ENCODE measurements at regions not wholly inside any gene's neighbourhood (a gene's known extent, or its start where the extent isn't known, plus 50 kb on each side); places are given as distances from the start of the nearest gene placed in this dataset.
"Not testable (repeated sequence)": the region's sequence is repeated elsewhere in the genome, so short reads cannot be mapped to it uniquely, and the experiment has no call there.

DNA sequence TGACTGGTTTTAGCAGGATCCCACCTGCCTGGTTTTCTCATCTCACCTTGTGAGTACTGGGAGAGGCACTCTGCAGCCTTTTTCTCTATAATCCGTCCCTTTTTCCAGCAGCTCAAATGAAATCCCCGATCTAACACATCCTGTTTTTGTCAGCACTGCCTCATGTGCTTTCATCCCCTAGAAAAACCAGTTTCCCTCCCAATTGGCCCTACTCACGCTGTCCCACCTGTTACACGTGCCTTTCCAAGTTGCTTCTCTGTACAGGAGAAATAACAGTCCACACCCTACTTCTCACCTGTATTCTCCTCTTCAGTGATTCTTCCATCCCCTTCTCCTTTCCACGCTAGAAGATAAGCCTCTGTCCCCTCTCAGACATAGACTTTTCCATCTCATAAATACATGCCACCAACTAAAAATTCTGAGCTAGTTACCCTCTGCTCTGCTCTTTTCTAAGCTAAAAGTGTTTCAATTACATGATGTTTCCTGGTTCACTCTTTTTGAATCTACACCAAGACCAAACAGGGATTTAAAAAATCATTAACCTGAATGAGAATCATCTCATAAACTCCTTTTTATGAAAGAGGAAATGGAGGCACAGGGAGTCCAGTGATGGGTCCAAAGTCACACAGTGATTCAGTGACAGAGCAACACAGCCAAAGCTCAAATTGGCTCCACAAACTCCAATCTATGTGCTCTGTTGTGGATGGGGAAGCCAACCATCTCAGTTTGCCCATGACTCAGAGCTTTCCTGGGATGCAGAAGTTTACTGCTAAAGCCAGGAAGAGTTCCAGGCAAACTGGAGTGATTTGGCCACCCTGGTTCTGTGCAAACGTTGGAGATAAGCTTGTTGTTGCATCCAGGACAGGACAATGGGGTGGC lies 240.0 kb upstream of the TMEM132C start:
- intact Hi-C loops (cut with micrococcal nuclease) = no loop called here
- DNase-seq (no peak), ATAC-seq (no peak)

DNA sequence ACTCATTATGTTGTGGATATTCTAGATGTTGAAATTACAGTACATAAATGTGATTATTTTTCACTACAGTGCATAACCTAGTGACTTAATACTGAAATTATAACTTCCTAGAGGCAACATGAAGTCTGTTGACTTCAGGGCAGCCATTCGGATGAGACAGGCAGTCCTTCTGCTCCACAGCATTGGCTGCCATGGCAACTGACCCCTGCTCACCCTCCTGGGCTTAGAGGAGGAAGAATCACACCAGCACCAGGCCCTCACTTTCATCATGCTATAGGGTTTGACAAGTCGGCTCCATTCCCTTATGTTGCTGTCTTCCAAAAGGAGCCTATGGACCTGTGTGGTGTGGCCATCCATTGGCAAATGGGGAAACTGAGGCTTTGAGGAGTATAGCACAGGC lies 233.5 kb upstream of the TMEM132C start:
- intact Hi-C loops (cut with micrococcal nuclease) = no loop called here
- ATAC-seq (no peak), DNase-seq (no peak)

DNA sequence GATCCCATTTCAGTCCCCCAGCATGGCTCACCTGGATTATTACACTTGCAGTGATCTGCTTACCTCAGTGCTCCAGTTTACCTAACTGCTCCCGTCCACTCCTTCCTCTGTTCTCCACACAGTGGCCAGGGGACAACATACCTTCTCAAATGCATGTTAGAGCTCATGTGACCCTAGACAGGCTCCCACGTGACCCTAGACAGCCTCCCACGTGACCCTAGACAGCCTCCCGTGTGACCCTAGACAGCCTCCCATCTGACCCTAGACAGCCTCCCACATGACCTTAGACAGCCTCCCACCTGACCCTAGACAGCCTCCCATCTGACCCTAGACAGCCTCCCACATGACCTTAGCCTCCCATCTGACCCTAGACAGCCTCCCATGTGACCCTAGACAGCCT lies 226.0 kb upstream of the TMEM132C start:
- DNase-seq (no peak), ATAC-seq (no peak)
- intact Hi-C loops (cut with micrococcal nuclease) = no loop called here

DNA sequence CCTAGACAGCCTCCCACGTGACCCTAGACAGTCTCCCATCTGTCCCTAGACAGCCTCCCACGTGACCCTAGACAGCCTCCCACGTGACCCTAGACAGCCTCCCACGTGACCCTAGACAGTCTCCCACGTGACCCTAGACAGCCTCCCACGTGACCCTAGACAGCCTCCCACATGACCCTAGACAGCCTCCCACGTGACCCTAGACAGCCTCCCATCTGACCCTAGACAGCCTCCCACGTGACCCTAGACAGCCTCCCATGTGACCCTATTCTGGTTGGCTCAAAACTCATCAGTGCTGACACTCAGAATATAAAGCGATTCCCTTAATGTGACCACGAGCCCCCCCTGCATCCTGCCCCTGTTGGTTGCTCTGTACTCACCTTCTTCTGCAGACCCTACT lies 224.7 kb upstream of the TMEM132C start:
- intact Hi-C loops (cut with micrococcal nuclease); DNase-seq; ATAC-seq: not testable (repeated sequence)

DNA sequence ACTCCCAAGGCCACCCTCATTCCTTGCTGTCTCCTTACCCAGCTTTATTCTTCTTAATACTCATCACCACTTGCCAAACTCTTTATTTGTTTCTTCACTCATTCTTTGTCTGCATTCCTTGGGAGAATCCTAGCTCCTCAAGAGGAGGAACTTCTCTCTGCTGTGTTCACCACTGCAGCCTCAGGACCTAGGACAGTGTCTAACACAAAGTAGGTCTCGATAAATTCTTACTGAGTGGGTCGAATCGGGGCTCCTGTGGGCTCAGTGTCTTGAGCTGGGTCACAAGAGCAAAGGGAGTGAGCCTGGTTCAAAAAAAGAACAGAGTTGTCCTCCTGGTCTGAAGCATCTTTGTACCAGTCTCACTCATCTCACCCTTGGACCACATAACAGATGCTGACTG lies 224.1 kb upstream of the TMEM132C start:
- no peak for ATAC-seq
- intact Hi-C loops (cut with micrococcal nuclease) = no loop called here
- no peak for DNase-seq

DNA sequence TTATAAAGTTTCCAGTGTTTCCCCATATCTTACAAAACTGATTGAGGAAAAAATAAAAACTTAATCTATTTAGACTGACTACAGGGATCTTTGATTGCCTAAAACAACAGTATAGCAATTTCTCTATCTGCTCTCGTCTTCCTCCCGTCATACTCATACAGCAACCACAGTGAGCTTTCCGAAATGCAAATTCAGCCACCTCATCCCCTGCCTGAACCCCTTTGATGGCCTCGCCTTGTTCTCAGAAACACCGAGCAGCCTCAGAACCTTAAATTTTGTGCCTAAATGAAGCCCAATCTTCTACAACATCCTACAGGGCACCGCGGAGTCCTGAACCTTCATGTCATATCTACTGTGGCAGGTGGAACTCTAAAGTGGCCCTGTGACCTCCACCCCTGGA lies 223.7 kb upstream of the TMEM132C start:
- ATAC-seq (no peak), DNase-seq (no peak)
- intact Hi-C loops (cut with micrococcal nuclease) = no loop called here

DNA sequence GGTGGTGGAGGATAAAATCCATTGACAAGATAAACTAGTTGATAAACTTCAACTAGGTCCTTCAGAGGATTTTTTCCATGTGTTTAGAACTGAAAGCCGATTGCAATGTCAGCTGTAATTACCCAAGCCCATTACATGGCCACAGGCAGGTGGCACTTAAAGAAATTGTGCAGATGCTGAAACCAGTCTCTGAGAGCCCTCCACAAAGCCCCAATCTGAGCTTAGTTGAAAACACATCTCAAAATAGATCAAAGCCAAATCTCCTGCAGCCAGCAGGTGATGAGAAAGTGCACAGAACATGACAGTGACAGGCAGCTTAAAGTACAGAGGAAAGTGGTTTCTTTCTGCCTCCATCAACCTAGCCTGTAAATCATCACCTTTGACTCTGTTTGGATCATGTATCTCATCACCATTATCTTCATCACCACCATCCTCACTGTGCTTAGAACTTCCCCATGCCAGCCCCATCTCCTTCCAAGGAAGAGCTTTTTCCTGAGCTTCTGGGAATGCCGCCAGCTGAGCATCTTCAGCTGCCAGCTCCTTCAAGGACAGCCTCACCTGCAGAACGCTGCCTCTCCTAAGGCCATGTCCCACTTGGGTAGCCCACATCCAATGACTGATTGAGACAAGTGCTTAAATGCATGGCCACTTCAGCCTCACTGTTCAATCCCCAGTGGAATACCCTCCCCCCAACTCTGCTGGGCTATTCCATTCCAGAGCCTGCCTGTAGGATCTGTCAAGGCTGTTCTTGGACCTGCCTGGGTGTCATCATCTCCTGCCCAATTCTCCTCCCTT lies 219.5 kb upstream of the TMEM132C start:
- DNase-seq (no peak), ATAC-seq (no peak)
- intact Hi-C loops (cut with micrococcal nuclease) = no loop called here

DNA sequence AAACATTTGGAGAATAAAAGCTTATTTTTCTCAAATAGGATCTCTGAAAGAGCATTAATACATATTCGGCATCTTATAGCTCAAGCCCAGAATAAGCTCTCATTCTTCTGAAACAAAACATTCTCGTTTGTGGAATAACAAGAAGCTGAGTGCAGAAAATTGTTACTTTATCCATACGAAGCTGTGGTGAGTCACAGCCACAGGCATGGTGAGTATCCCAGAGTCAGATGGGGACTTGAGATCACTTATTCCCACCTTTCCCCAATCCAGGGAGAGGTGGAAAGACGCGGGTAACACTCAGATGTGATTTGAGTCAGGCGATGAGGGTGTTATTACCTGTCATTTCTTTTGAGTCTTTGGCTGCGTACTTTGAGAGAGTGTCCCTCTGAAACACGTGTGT lies 214.6 kb upstream of the TMEM132C start:
- intact Hi-C loops (cut with micrococcal nuclease) = no loop called here
- DNase-seq (no peak), ATAC-seq (no peak)

DNA sequence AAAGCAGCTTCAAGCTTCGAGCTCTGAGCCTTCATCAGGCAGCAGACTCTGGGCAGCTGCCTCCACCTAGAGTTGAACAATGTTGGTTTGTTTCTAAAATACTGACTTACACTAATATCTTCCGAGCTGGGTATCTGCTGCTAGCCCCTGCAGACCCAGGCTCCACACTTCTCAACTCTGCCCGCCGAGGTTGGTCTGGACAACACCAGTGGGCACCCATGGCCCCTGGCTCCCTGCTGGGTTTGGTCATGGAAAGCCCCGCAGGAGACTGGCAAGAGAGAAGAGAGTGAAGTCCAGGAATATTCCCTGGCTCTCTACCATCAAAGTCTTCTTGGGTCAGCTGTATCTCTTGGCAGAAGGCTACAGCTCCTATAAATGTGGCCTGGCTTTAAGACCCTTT lies 214.2 kb upstream of the TMEM132C start:
- DNase-seq (no peak), ATAC-seq (no peak)
- intact Hi-C loops (cut with micrococcal nuclease) = no loop called here

DNA sequence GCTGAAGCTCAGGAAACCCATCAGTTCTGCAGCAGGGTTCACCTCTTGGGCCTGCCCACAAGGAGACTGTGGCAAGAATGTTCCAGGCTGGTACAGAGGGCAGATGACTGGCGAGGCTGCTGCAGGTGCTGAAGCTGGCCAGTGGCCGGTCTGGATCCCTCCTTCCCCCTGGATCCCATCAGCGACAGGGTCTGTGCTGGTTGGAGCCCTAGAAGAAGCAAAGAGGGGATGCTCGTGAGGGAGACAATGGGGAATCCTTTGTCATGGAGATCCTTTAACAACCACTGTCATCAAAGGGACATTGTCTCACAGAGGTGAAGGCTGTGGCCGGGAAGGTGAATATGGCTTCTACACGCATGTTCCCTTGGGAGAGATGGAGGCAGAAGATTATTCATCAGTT lies 211.4 kb upstream of the TMEM132C start:
- no peak for DNase-seq
- intact Hi-C loops (cut with micrococcal nuclease) = no loop called here

DNA sequence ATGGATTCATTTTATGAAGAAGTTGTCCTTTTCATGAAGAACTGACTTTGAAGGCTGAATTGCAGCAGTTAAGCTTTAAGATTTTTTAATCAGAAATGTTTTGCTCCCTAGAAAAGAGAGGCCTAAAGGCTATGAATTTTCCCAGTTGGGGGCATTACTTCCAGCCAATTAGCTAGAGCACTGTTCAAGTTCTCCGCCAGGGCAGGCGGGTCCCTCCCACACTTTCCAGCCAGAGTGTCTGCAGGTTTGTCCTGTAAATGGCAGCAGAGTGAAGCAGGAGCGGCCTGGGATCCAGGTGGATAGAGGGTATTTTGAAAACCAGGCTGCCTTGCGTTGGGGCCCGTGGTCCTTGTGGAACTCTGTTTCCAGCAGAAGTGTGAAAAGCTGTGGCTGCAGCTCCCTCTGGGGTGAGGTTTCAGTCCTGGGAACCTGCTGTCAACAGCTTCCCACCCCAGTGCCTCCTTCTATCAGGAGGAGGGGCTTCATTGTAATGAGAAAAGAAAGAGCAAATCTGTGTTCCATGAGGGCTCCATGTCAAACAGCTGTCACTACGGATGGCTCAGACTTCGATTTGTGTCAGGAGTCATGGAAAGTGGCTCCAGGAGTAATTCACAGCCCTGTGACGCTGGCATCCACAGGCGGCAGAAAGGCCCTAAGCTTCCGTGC lies 210.7 kb upstream of the TMEM132C start:
- intact Hi-C loops (cut with micrococcal nuclease) = no loop called here
- no peak for ATAC-seq

More for the DNA sequence above, 211.4 kb upstream of the TMEM132C start:
- ATAC-seq = no peak

DNA sequence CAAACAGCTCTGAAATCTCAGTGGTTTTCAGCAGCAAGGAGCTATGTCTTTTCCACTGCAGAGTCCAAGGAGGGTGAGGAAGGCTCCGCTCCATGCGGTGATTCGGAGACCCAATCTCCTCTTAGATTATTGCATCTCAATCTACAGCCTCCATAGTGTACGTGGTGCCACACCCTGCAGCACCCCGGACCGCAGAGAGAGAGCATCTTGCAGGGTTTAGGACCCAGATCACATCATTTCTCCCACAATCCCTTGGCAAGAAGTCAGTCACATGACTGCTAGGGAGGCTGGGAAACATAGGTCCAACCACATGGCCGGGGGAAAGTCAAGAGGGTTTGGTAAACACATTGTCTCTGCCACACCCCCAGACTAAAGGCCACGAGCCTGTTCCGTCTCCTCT lies 209.4 kb upstream of the TMEM132C start:
- no peak for ATAC-seq
- DNase-seq = no peak
- intact Hi-C loops (cut with micrococcal nuclease) = no loop called here

More for the DNA sequence above, 210.7 kb upstream of the TMEM132C start:
- no peak for DNase-seq

DNA sequence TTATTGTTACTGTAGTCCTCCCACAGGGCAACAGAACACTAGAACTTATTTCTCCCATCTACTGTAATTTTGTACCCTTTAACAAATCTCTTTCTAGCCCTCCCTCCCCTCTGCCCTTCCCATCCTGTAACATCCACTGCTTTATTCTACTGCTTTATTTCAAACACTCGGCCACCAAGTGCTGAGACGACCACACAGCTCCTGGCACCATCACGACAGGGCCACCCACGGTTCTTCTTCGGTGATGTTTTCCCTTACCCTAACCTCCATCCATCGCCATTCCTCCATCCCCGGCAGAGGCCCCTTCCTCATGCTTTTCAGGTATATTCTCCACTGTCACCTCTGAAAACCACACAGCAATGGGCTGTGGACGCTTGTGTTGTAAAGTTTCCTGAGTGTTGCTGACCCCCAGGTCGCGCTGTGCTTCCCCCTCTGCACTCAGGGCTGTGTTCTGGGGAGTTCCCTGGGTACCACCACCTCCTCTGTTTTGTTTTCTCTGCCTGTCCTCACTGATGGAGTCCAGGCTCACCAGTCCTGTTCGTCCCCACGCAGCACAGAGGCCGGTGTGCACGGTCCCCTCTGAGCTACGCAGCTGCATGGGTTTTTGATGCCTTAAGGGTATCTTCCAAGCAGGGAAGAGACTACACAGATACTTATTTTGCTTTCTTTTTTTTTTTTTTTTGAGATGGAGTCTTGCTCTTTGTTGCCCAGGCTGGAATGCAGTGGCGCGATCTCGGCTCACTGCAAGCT lies 207.2 kb upstream of the TMEM132C start:
- no peak for DNase-seq
- intact Hi-C loops (cut with micrococcal nuclease) = no loop called here
- ATAC-seq = no peak

DNA sequence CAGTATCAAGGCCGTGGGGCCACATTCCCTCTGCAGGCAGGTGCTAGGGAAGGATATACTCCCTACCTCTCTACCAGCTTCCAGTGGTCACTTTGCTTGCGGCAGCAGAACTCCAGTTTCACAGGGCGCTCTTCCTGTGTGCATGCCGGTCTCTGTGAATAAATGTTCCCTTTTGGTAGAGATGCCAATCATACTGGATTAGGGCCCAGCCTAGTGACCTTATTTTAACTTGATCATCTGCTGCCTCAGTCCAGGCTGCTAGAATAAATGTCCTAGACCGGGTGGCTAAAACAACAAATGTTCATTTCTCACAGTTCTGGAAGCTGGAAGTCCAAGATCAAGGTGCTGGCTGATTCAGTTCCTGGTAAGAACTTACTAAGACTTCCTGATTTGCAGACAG lies 198.8 kb upstream of the TMEM132C start:
- no peak for DNase-seq
- ATAC-seq = no peak
- intact Hi-C loops (cut with micrococcal nuclease) = no loop called here

DNA sequence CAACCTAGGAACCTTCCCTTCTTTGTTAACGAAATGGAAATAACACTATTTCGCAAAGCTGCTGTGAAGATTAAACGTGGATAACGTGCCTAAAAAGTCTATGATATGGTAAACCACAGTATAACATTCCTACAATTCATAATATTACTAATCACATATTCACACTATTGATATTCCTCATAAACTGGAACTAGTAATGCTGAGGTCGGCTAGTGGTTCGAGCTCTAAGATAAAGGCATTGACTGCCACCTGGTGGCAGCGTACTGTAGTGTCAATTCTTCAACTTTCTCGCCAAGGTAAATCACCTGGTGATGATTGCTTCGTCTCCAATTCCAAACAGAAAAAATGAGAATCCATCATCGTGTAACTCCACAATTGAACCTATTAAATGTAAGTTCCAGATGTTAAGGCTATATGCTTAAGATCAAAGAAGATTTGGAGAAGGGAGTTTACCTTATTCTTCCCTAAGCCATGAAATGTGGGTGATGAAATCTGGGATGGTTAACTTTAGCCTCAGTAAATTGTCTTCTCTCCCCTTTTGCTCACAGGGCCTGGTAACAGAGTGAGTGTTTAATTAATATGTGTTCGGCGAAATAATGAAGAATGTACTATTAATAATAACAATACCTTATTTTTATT lies 197.5 kb upstream of the TMEM132C start:
- DNase-seq (no peak), ATAC-seq (no peak)
- intact Hi-C loops (cut with micrococcal nuclease) = no loop called here

DNA sequence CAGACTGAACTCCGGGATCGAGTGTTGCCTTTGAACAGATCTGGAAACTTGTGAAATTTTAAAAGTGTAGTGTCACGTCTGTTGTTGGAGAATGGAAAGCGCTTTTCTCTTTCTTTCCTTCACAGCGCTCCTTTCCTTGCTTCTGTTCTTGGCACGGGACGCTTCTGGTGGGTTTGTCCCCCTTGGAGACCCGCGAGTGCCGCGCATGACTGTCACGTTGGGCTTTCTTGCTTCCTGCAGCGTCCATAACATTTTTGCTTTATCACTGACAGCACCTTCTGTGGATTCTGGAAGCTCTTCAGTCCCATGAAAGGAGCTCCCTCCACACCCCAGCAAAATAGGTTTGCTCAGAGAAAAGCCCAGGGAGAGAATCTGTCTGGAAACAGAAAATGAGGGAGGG lies 193.0 kb upstream of the TMEM132C start:
- DNase-seq = no peak
- intact Hi-C loops (cut with micrococcal nuclease) = no loop called here
- ATAC-seq = no peak

DNA sequence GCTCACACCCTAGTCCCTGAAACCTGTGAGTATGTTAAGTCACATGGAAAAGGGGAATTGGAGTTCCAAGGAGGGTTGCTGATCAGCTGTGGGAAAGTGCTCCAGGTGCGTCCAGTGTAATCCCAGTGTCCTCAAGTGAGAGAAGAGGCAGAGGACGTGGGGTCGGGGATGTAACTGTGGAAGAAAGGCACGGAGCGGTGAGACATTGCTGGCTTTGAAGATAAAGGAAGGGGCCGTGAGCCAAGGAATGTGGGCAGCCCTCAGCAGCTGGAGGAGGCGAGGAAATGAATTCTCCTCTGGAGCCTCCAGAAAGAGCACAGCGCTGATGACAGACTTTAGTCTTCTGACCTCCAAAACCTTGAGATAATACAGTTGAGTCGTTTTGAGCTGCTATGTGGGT lies 191.6 kb upstream of the TMEM132C start:
- ATAC-seq = no peak
- intact Hi-C loops (cut with micrococcal nuclease) = no loop called here

DNA sequence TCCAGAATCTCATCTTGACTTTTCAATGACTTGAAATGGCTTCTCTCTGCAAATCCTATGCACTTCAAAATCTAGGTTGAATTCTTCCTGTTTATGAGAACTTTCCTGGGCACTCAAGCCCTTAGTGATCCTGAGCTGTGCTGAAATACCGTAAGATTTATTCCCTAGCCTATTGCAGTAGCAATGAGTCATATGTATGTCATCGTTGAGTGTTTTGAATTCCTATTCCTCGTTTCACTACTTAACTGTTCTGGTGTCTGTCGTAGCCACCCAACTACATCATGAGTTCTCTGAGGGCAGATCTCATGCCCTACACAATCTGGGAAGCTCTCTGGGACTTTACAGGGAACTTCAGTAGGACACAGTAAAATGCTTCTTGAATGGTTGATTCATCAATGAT lies 190.8 kb upstream of the TMEM132C start:
- DNase-seq (no peak), ATAC-seq (no peak)
- intact Hi-C loops (cut with micrococcal nuclease) = no loop called here

More for the DNA sequence above, 191.6 kb upstream of the TMEM132C start:
- DNase-seq = no peak
